ENCODE measurements at regions not wholly inside any gene's neighbourhood (a gene's known extent, or its start where the extent isn't known, plus 50 kb on each side); places are given as distances from the start of the nearest gene placed in this dataset.

- TF ChIP-seq CTCF (IDR thresholded peaks at IDR 0.05) (no peak), POLR2A (IDR thresholded peaks at IDR 0.05) (no peak)
- no peaks in the 10 kb centered on the region for H3K4me1 ChIP-seq
- H3K27me3 ChIP-seq, result no peaks in the 10 kb centered on the region
- peaks cover 0 to 10% (median 0%) of the 10 kb centered on the region in 3 donors for H3K9me3 ChIP-seq
- H3K27ac ChIP-seq, result no peak overlapping the region
- DNase-seq, result no peak
- no peak overlapping the region for H3K4me3 ChIP-seq
- intact Hi-C loops (cut with DNase I), result no loop called here
- 53 to 71% methylated on average over 2 of the region's 2 CpGs for WGBS, 2 donors
- no peaks in the 10 kb centered on the region for H3K36me3 ChIP-seq
Observed at GRCh38 chr3:77917225-77917624, 877.3 kb downstream of the ROBO2 start.

- H3K9me3 ChIP-seq, result peaks cover 0 to 10% (median 0%) of the 10 kb centered on the region in 3 donors
- H3K4me3 ChIP-seq, result no peak overlapping the region
- TF ChIP-seq POLR2A (IDR thresholded peaks at IDR 0.05) (no peak), CTCF (IDR thresholded peaks at IDR 0.05) (no peak)
- intact Hi-C loops (cut with DNase I), result no loop called here
- no peak for DNase-seq
- no peaks in the 10 kb centered on the region for H3K27me3 ChIP-seq
- no peaks in the 10 kb centered on the region for H3K36me3 ChIP-seq
- no peak overlapping the region for H3K27ac ChIP-seq
- H3K4me1 ChIP-seq, result no peaks in the 10 kb centered on the region
Observed at GRCh38 chr3:77919244-77919643, 879.3 kb downstream of the ROBO2 start.

GRCh38 chr3:77931255-77932009, 891.5 kb downstream of the ROBO2 start:
- Histone ChIP-seq H3K9me3 (no peaks in the 10 kb centered on the region), H3K27me3 (no peaks in the 10 kb centered on the region), H3K4me3 (no peak overlapping the region), H3K27ac (no peak overlapping the region), H3K4me1 (no peaks in the 10 kb centered on the region), H3K36me3 (no peaks in the 10 kb centered on the region)
- TF ChIP-seq POLR2A (IDR thresholded peaks at IDR 0.05), result no peak
- TF ChIP-seq CTCF (IDR thresholded peaks at IDR 0.05), result no peak
- WGBS, 2 donors, result 61 to 65% methylated on average over 9 of the region's 9 CpGs
- DNase-seq, result no peak
- intact Hi-C loops (cut with DNase I), result no loop called here

- Histone ChIP-seq H3K4me3 (no peak overlapping the region), H3K9me3 (no peaks in the 10 kb centered on the region), H3K36me3 (no peaks in the 10 kb centered on the region), H3K4me1 (no peaks in the 10 kb centered on the region), H3K27me3 (no peaks in the 10 kb centered on the region), H3K27ac (no peak overlapping the region)
- TF ChIP-seq POLR2A (IDR thresholded peaks at IDR 0.05), result no peak
- no peak for TF ChIP-seq CTCF (IDR thresholded peaks at IDR 0.05)
- DNase-seq, result no peak
- intact Hi-C loops (cut with DNase I), result no loop called here
- 73 to 85% methylated on average over 1 of the region's 1 CpG for WGBS, 2 donors
Observed at GRCh38 chr3:77932926-77933325, 893.0 kb downstream of the ROBO2 start.

GRCh38 chr3:77933926-77934325, 894.0 kb downstream of the ROBO2 start:
- Histone ChIP-seq H3K4me3 (no peak overlapping the region), H3K36me3 (no peaks in the 10 kb centered on the region), H3K27ac (no peak overlapping the region), H3K27me3 (no peaks in the 10 kb centered on the region), H3K4me1 (no peaks in the 10 kb centered on the region), H3K9me3 (no peaks in the 10 kb centered on the region)
- WGBS, 2 donors, result 77 to 90% methylated on average over 2 of the region's 2 CpGs
- TF ChIP-seq POLR2A (IDR thresholded peaks at IDR 0.05) (no peak), CTCF (IDR thresholded peaks at IDR 0.05) (no peak)
- intact Hi-C loops (cut with DNase I), result no loop called here
- no peak for DNase-seq

All from esophagus squamous epithelium (tissue), 5 donors.